IMR-90 (cell line): ENCODE measurements at regions not wholly inside any gene's neighbourhood (a gene's known extent, or its start where the extent isn't known, plus 50 kb on each side); places are given as distances from the start of the nearest gene placed in this dataset.

Source experiments
- BHLHE40 ChIP-seq: fragments of 150-350 bp; IDR thresholded peaks from 2 replicates; pipeline ENCODE4 v1.6.1; 2016; ENCODE audit warnings: mild to moderate bottlenecking, low read depth, low read length
- CEBPB ChIP-seq: IDR thresholded peaks from 2 replicates; pipeline ENCODE4 v1.6.1; 2012; ENCODE audit warnings: low read depth, low read length, improper control_type of control experiment
- CHD1 ChIP-seq: IDR thresholded peaks from 2 replicates; pipeline ENCODE4 v1.6.1; 2012; ENCODE audit warnings: low read depth, low read length, improper control_type of control experiment
- FOS ChIP-seq: fragments of 150-350 bp; IDR thresholded peaks from 2 replicates; pipeline ENCODE4 v1.6.1; 2016; ENCODE audit warnings: low read depth, low read length
- MAFK ChIP-seq: IDR thresholded peaks from 2 replicates; pipeline ENCODE4 v1.6.1; 2012; ENCODE audit warnings: low read depth, low read length, improper control_type of control experiment
- MAZ ChIP-seq: IDR thresholded peaks from 2 replicates; pipeline ENCODE4 v1.6.1; 2012; ENCODE audit warnings: low read depth, mild to moderate bottlenecking, low read length, improper control_type of control experiment, moderate library complexity, borderline replicate concordance
- MXI1 ChIP-seq: IDR thresholded peaks from 2 replicates; pipeline ENCODE4 v1.6.1; 2012; ENCODE audit warnings: low read depth, mild to moderate bottlenecking, low read length, moderate library complexity, borderline replicate concordance
- POLR2A ChIP-seq: IDR thresholded peaks from 2 replicates; pipeline ENCODE4 v1.6.1; 2012; ENCODE audit warnings: mild to moderate bottlenecking, low read depth, low read length
- RAD21 ChIP-seq: IDR thresholded peaks from 2 replicates; pipeline ENCODE4 v1.6.1; 2012; ENCODE audit warnings: low read length, improper control_type of control experiment
- RCOR1 ChIP-seq: IDR thresholded peaks from 2 replicates; pipeline ENCODE4 v1.6.1; 2012; ENCODE audit warnings: mild to moderate bottlenecking, low read length, improper control_type of control experiment; ENCODE audit not compliant: insufficient replicate concordance
- RFX5 ChIP-seq: IDR thresholded peaks from 2 replicates; pipeline ENCODE4 v1.8.0; 2012; ENCODE audit warnings: low read depth, mild to moderate bottlenecking, low read length, moderate library complexity
- TF ChIP-seq, protein P1 (sequence below): conservative IDR thresholded peaks from 2 replicates; pipeline ENCODE4 v1.5.1; 2012; ENCODE audit warnings: mild to moderate bottlenecking, low read depth, low read length, improper control_type of control experiment
- TF ChIP-seq, protein P2 (sequence below): fragments of 150-350 bp; IDR thresholded peaks from 2 replicates; pipeline ENCODE4 v1.6.1; 2016; ENCODE audit warnings: low read depth, mild to moderate bottlenecking, low read length, moderate library complexity, borderline replicate concordance

DNA sequence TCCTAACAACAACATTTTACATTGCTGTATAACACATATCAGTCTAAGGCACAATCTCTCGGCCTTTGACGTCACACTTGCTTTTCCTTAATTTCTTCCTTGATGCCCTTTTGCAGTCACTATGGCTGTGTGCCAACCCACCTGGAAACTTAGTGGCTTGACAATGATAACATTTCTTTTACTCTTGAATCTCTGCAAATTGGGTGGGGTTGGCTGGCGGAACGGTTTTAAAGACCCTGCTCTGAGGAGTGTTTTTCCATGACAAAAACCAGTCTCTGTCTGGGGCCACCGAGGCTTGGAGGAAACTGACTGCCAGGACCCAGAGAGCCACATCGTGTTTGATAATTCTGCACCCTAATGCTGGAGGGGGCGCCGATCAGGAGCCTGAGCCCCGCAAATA, 115.6 kb downstream of the KLF13 start:
- TF ChIP-seq, protein P1, sequence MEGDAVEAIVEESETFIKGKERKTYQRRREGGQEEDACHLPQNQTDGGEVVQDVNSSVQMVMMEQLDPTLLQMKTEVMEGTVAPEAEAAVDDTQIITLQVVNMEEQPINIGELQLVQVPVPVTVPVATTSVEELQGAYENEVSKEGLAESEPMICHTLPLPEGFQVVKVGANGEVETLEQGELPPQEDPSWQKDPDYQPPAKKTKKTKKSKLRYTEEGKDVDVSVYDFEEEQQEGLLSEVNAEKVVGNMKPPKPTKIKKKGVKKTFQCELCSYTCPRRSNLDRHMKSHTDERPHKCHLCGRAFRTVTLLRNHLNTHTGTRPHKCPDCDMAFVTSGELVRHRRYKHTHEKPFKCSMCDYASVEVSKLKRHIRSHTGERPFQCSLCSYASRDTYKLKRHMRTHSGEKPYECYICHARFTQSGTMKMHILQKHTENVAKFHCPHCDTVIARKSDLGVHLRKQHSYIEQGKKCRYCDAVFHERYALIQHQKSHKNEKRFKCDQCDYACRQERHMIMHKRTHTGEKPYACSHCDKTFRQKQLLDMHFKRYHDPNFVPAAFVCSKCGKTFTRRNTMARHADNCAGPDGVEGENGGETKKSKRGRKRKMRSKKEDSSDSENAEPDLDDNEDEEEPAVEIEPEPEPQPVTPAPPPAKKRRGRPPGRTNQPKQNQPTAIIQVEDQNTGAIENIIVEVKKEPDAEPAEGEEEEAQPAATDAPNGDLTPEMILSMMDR: no peak
- TF ChIP-seq FOS: no peak
- TF ChIP-seq CEBPB: no peak
- no peak for TF ChIP-seq RFX5
- 0 out of 2 replicates have a peak, but pooled peaks have one; percentile 14 for TF ChIP-seq POLR2A
- TF ChIP-seq MAFK: no peak
- TF ChIP-seq MAZ: no peak
- TF ChIP-seq, protein P2, sequence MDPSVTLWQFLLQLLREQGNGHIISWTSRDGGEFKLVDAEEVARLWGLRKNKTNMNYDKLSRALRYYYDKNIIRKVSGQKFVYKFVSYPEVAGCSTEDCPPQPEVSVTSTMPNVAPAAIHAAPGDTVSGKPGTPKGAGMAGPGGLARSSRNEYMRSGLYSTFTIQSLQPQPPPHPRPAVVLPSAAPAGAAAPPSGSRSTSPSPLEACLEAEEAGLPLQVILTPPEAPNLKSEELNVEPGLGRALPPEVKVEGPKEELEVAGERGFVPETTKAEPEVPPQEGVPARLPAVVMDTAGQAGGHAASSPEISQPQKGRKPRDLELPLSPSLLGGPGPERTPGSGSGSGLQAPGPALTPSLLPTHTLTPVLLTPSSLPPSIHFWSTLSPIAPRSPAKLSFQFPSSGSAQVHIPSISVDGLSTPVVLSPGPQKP: no peak
- TF ChIP-seq RCOR1: no peak
- no peak for TF ChIP-seq RAD21
- TF ChIP-seq MXI1: no peak
- no peak for TF ChIP-seq CHD1
- no peak for TF ChIP-seq BHLHE40
